Trophoblast cell (in vitro differentiated cells and primary cell): ENCODE measurements at regions not wholly inside any gene's neighbourhood (a gene's known extent, or its start where the extent isn't known, plus 50 kb on each side); places are given as distances from the start of the nearest gene placed in this dataset.

ENCODE experiments used
- DNase-seq, 2 donors: peaks; one replicate each; pipeline ENCODE4 v3.0.0-alpha.2; 2016
- H2AFZ ChIP-seq: 2 replicates; pipeline ENCODE4 v1.6.1; 2013; ENCODE audit warnings: low read length, moderate library complexity, mild to moderate bottlenecking; ENCODE audit not compliant: insufficient read depth, poor library complexity
- H2AK5ac ChIP-seq: 2 replicates; pipeline ENCODE4 v1.6.1; 2013; ENCODE audit warnings: mild to moderate bottlenecking, low read length
- H2BK120ac ChIP-seq: 2 replicates; pipeline ENCODE4 v1.6.1; 2013; ENCODE audit warnings: low read length, mild to moderate bottlenecking, moderate library complexity; ENCODE audit not compliant: insufficient read depth, poor library complexity
- H2BK12ac ChIP-seq: 2 replicates; pipeline ENCODE4 v1.6.1; 2013; ENCODE audit warnings: mild to moderate bottlenecking, low read length, moderate library complexity
- H2BK5ac ChIP-seq: 2 replicates; pipeline ENCODE4 v1.6.1; 2013; ENCODE audit warnings: low read length, low read depth, moderate library complexity, mild to moderate bottlenecking; ENCODE audit not compliant: poor library complexity
- H3K14ac ChIP-seq: 2 replicates; pipeline ENCODE4 v1.6.1; 2013; ENCODE audit warnings: mild to moderate bottlenecking, low read length
- H3K18ac ChIP-seq: 2 replicates; pipeline ENCODE4 v1.6.1; 2013; ENCODE audit warnings: mild to moderate bottlenecking, low read length
- H3K23ac ChIP-seq: 2 replicates; pipeline ENCODE4 v1.6.1; 2013; ENCODE audit warnings: low read length
- H3K27ac ChIP-seq: 2 replicates; pipeline ENCODE4 v1.5.1; 2013; ENCODE audit warnings: low read depth, mild to moderate bottlenecking, inconsistent platforms, low read length, moderate library complexity
- H3K27me3 ChIP-seq: 2 replicates; pipeline ENCODE4 v1.6.1; 2013; ENCODE audit warnings: inconsistent platforms, mild to moderate bottlenecking, low read length, moderate library complexity; ENCODE audit not compliant: insufficient read depth
- H3K36me3 ChIP-seq, 2 experiments: 1 replicate in 1 of 2; 2 replicates in 1 of 2; pipeline ENCODE4 v1.6.1; 2013; ENCODE audit warnings: low read length in 2 of 2, mild to moderate bottlenecking in 2 of 2, moderate library complexity in 1 of 2; ENCODE audit not compliant: insufficient read depth in 2 of 2, control insufficient read depth in 1 of 2
- H3K4ac ChIP-seq: 2 replicates; pipeline ENCODE4 v1.6.1; 2013; ENCODE audit warnings: low read depth, mild to moderate bottlenecking, low read length, moderate library complexity
- H3K4me1 ChIP-seq, 2 experiments: 1 replicate in 1 of 2; 2 replicates in 1 of 2; pipeline ENCODE4 v1.6.1; 2013; ENCODE audit warnings: low read length in 2 of 2, mild to moderate bottlenecking in 2 of 2, moderate library complexity in 1 of 2; ENCODE audit not compliant: insufficient read depth in 2 of 2, control insufficient read depth in 1 of 2
- H3K4me2 ChIP-seq: 2 replicates; pipeline ENCODE4 v1.6.1; 2013; ENCODE audit warnings: inconsistent platforms, mild to moderate bottlenecking, low read length, moderate library complexity
- H3K4me3 ChIP-seq: 2 replicates; pipeline ENCODE4 v1.5.1; 2013; ENCODE audit warnings: mild to moderate bottlenecking, low read depth, low read length, inconsistent platforms
- H3K79me1 ChIP-seq: one replicate; pipeline ENCODE4 v1.6.1; 2013; ENCODE audit warnings: low read length
- H3K79me2 ChIP-seq: 2 replicates; pipeline ENCODE4 v1.6.1; 2013; ENCODE audit warnings: low read length, mild to moderate bottlenecking; ENCODE audit not compliant: control insufficient read depth, insufficient read depth, poor library complexity
- H3K9ac ChIP-seq: 2 replicates; pipeline ENCODE4 v1.6.1; 2013; ENCODE audit warnings: mild to moderate bottlenecking, low read length
- H3K9me3 ChIP-seq: 2 replicates; pipeline ENCODE4 v1.6.1; 2013; ENCODE audit warnings: low read depth, mild to moderate bottlenecking, control low read depth, inconsistent platforms, low read length; ENCODE audit not compliant: insufficient read depth
- H4K12ac ChIP-seq: 2 replicates; pipeline ENCODE4 v1.6.1; 2013; ENCODE audit warnings: low read depth, mild to moderate bottlenecking, low read length, moderate library complexity
- H4K8ac ChIP-seq: 2 replicates; pipeline ENCODE4 v1.6.1; 2013; ENCODE audit warnings: low read depth, mild to moderate bottlenecking, low read length, moderate library complexity
- H4K91ac ChIP-seq: one replicate; pipeline ENCODE4 v1.6.1; 2013; ENCODE audit warnings: low read depth, mild to moderate bottlenecking, low read length, moderate library complexity
- WGBS: extraction: QIAGEN DNeasy Blood & Tissue Kit; methylation state at CpG from one replicate; pipeline ENCODE4 v1.1.7; 2013; ENCODE audit warnings: missing lambda C conversion rate; ENCODE audit not compliant: insufficient read length, insufficient coverage; ENCODE audit errors: extremely low coverage; 5-methylcytosine and 5-hydroxymethylcytosine counted together

GRCh38 chr2:17226941-17227490 lies 291.2 kb downstream of the RAD51AP2 start:
- no peak overlapping the region for H3K27ac ChIP-seq
- H4K12ac ChIP-seq, result no peak overlapping the region
- H3K27me3 ChIP-seq, result no peaks in the 10 kb centered on the region
- no peak overlapping the region for H2BK5ac ChIP-seq
- H3K9me3 ChIP-seq, result no peaks in the 10 kb centered on the region
- H2BK12ac ChIP-seq, result no peak overlapping the region
- H4K91ac ChIP-seq, result no peak overlapping the region
- no peak overlapping the region for H3K18ac ChIP-seq
- no peak overlapping the region for H3K4ac ChIP-seq
- no peak overlapping the region for H3K23ac ChIP-seq
- no peak overlapping the region for H4K8ac ChIP-seq
- H3K4me2 ChIP-seq, result no peak overlapping the region
- H3K79me1 ChIP-seq, result no peaks in the 10 kb centered on the region
- no peak overlapping the region for H2BK120ac ChIP-seq
- no peaks in the 10 kb centered on the region for H3K4me1 ChIP-seq
- H3K36me3 ChIP-seq, result no peaks in the 10 kb centered on the region
- H3K14ac ChIP-seq, result no peak overlapping the region
- H2AFZ ChIP-seq, result no peak overlapping the region
- DNase-seq, result no peak
- H3K9ac ChIP-seq, result no peak overlapping the region
- H2AK5ac ChIP-seq, result no peak overlapping the region
- no peak overlapping the region for H3K4me3 ChIP-seq
- no peaks in the 10 kb centered on the region for H3K79me2 ChIP-seq

DNA sequence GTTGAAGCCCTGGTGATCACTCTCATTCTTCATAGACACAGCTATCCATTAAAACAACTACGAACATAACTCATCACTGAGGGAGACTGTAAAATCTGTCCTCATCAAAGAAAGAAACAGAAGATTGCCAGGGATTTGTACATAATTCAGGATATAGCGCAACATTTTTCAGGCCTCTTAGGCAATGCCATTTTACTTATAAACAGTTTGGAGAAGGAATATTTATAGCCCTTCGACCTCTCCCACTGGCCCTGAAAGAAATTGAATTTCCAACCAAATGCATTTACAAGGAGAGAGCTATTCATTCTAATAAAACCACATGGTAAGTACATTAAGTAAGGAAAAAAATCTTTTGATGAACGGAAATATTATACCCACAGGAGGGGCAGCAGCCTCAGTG lies 295.0 kb downstream of the RAD51AP2 start:
- H2BK5ac ChIP-seq, result no peak overlapping the region
- H3K4me1 ChIP-seq, result no peaks in the 10 kb centered on the region
- H3K79me1 ChIP-seq, result no peaks in the 10 kb centered on the region
- H4K8ac ChIP-seq, result no peak overlapping the region
- H3K14ac ChIP-seq, result no peak overlapping the region
- H3K9ac ChIP-seq, result no peak overlapping the region
- H3K23ac ChIP-seq, result no peak overlapping the region
- WGBS, result no CpG with 5 or more reads among the region's 4 CpGs
- no peak overlapping the region for H2AFZ ChIP-seq
- H2BK120ac ChIP-seq, result no peak overlapping the region
- no peaks in the 10 kb centered on the region for H3K9me3 ChIP-seq
- no peaks in the 10 kb centered on the region for H3K27me3 ChIP-seq
- no peak overlapping the region for H2AK5ac ChIP-seq
- no peak for DNase-seq
- H4K91ac ChIP-seq, result no peak overlapping the region
- no peak overlapping the region for H2BK12ac ChIP-seq
- no peak overlapping the region for H3K4ac ChIP-seq
- H4K12ac ChIP-seq, result no peak overlapping the region
- no peaks in the 10 kb centered on the region for H3K36me3 ChIP-seq
- no peak overlapping the region for H3K4me2 ChIP-seq
- H3K18ac ChIP-seq, result no peak overlapping the region
- H3K27ac ChIP-seq, result no peak overlapping the region
- no peaks in the 10 kb centered on the region for H3K79me2 ChIP-seq
- no peak overlapping the region for H3K4me3 ChIP-seq

DNA sequence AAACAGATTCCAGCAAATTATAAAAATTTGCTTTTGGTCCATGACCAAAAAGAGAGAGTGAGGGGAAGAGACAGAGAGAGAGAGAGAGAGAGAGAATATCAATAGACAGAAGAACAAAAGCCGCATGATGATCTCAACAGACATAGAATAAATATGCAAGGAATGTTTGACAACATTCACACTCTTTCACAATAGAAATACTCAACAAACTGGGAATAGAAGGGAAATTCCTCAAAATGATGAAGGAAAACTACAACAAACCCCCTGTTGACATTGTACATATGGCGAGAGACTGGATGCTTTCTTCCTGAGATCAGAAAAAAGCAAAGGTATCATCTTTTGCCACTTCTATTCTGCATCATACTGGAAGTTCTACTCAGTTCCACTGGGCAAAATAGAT lies 309.7 kb downstream of the RAD51AP2 start:
- Histone ChIP-seq H3K23ac (no peak overlapping the region), H3K4me1 (no peaks in the 10 kb centered on the region), H3K79me2 (no peaks in the 10 kb centered on the region), H2BK5ac (no peak overlapping the region), H3K14ac (no peak overlapping the region), H2AFZ (no peak overlapping the region), H3K79me1 (no peaks in the 10 kb centered on the region), H3K4ac (no peak overlapping the region), H3K36me3 (no peaks in the 10 kb centered on the region), H4K8ac (no peak overlapping the region), H3K4me3 (no peak overlapping the region), H3K4me2 (no peak overlapping the region), H2BK120ac (no peak overlapping the region), H4K12ac (no peak overlapping the region), H3K27me3 (no peaks in the 10 kb centered on the region), H3K9ac (no peak overlapping the region), H2BK12ac (no peak overlapping the region), H3K18ac (no peak overlapping the region), H2AK5ac (no peak overlapping the region), H3K27ac (no peak overlapping the region), H4K91ac (no peak overlapping the region), H3K9me3 (no peaks in the 10 kb centered on the region)
- peak in 1 of 2 donors; percentile 88 for DNase-seq
- WGBS, result no CpG with 5 or more reads among the region's 2 CpGs

- H4K8ac ChIP-seq, result no peak overlapping the region
- H3K14ac ChIP-seq, result no peak overlapping the region
- H3K4me1 ChIP-seq, result no peaks in the 10 kb centered on the region
- H3K27ac ChIP-seq, result no peak overlapping the region
- no peak overlapping the region for H2AFZ ChIP-seq
- no peak overlapping the region for H2BK12ac ChIP-seq
- H3K4me2 ChIP-seq, result no peak overlapping the region
- no peak overlapping the region for H3K18ac ChIP-seq
- no peaks in the 10 kb centered on the region for H3K36me3 ChIP-seq
- no peaks in the 10 kb centered on the region for H3K9me3 ChIP-seq
- no peak overlapping the region for H4K12ac ChIP-seq
- H4K91ac ChIP-seq, result no peak overlapping the region
- H2AK5ac ChIP-seq, result no peak overlapping the region
- no peak overlapping the region for H3K4me3 ChIP-seq
- DNase-seq, result peak in 1 of 2 donors; percentile 66
- H2BK5ac ChIP-seq, result no peak overlapping the region
- H3K9ac ChIP-seq, result no peak overlapping the region
- no peak overlapping the region for H2BK120ac ChIP-seq
- no peak overlapping the region for H3K4ac ChIP-seq
- H3K27me3 ChIP-seq, result no peaks in the 10 kb centered on the region
- H3K23ac ChIP-seq, result no peak overlapping the region
- H3K79me2 ChIP-seq, result no peaks in the 10 kb centered on the region
- no peaks in the 10 kb centered on the region for H3K79me1 ChIP-seq
Measured at GRCh38 chr2:17206771-17207170, 311.5 kb downstream of the RAD51AP2 start.
